Endothelial cell of umbilical vein (primary cell): ENCODE measurements at regions not wholly inside any gene's neighbourhood (a gene's known extent, or its start where the extent isn't known, plus 50 kb on each side); places are given as distances from the start of the nearest gene placed in this dataset.

Source experiments
- BruUV-seq: library from RNA; stranded (reverse); fragments of 400-500 nt; replicated peaks from 2 replicates; lab custom pipeline; 2021; lab: Mats Ljungman, UMichigan
- CTCF ChIA-PET: fragments of 300-600, 350-600 bp; sonication (Branson Sonifier 250); formaldehyde crosslinking; loops from one replicate; lab custom pipeline; 2021; ENCODE audit warnings: antibody characterized with exemption, inconsistent platforms; lab: Charles Lee
- POLR2A ChIA-PET: fragments of 300-600, 350-600 bp; sonication (Branson Sonifier 250); formaldehyde crosslinking; loops from one replicate; lab custom pipeline; 2021; ENCODE audit warnings: antibody characterized with exemption, inconsistent platforms; lab: Charles Lee
- DNase-seq: peaks from one replicate; pipeline ENCODE4 v3.0.0-alpha.2; 2011; ENCODE audit warnings: low read depth, low spot score
- FAIRE-seq: peaks from 2 replicates; lab custom pipeline; 2011; peaks lifted over from hg19 to GRCh38; lab: Jason Lieb, UNC
- H2AFZ ChIP-seq: 2 replicates; pipeline ENCODE4 v1.6.0; 2012; ENCODE audit warnings: low read depth, low read length, control low read depth, inconsistent platforms
- H3K27ac ChIP-seq: 2 replicates; pipeline ENCODE4 v1.5.1; 2011; ENCODE audit warnings: low read depth, mild to moderate bottlenecking, control low read depth, low read length, moderate library complexity; ENCODE audit not compliant: insufficient read depth
- H3K27me3 ChIP-seq, 2 experiments: 2 replicates each; pipeline versions ENCODE4 v1.6.0 to v1.6.1; 2011; ENCODE audit warnings: low read length in 2 of 2, mixed read lengths in 1 of 2; ENCODE audit not compliant: control insufficient read depth in 2 of 2, insufficient read depth in 2 of 2
- H3K36me3 ChIP-seq, 2 experiments: 2 replicates in 1 of 2; 3 replicates in 1 of 2; pipeline ENCODE4 v1.5.1; 2011; ENCODE audit warnings: low read length in 2 of 2, mild to moderate bottlenecking in 1 of 2, moderate library complexity in 1 of 2; ENCODE audit not compliant: control insufficient read depth in 2 of 2, insufficient read depth in 2 of 2; ENCODE audit errors: extremely low read depth in 1 of 2
- H3K4me1 ChIP-seq: 3 replicates; pipeline ENCODE4 v1.5.1; 2011; ENCODE audit warnings: mild to moderate bottlenecking, low read length; ENCODE audit not compliant: control insufficient read depth, insufficient read depth; ENCODE audit errors: extremely low read depth
- H3K4me2 ChIP-seq: 2 replicates; pipeline ENCODE4 v1.6.1; 2011; ENCODE audit warnings: low read length, control low read depth, mixed read lengths; ENCODE audit not compliant: insufficient read depth
- H3K4me3 ChIP-seq, 3 experiments: fragments of 200-600 bp in 1 of 3; sonication (generic), shearing (Covaris generic) in 1 of 3; replicated peaks in 1 of 3; 2 replicates each; pipeline ENCODE4 v1.5.1; 2011 to 2016; ENCODE audit warnings: control low read depth in 3 of 3, low read length in 3 of 3, mild to moderate bottlenecking in 2 of 3, inconsistent platforms in 1 of 3, low read depth in 1 of 3, moderate library complexity in 1 of 3; ENCODE audit not compliant: insufficient read depth in 1 of 3
- H3K79me2 ChIP-seq: 2 replicates; pipeline ENCODE4 v1.6.0; 2012; ENCODE audit warnings: low read length, inconsistent platforms; ENCODE audit not compliant: control insufficient read depth, insufficient read depth
- H3K9ac ChIP-seq: replicated peaks from 2 replicates; pipeline ENCODE3; 2011; ENCODE audit warnings: low read length, control low read depth; ENCODE audit not compliant: insufficient read depth; ENCODE audit errors: extremely low read depth
- H3K9me1 ChIP-seq: replicated peaks from 3 replicates; pipeline ENCODE4 v1.6.0; 2011; ENCODE audit warnings: mild to moderate bottlenecking, low read length; ENCODE audit not compliant: control insufficient read depth, insufficient read depth; ENCODE audit errors: extremely low read depth
- H3K9me3 ChIP-seq: replicated peaks from 2 replicates; pipeline ENCODE4 v1.5.1; 2012; ENCODE audit warnings: low read length, inconsistent platforms; ENCODE audit not compliant: control insufficient read depth, insufficient read depth
- H4K20me1 ChIP-seq: replicated peaks from 2 replicates; pipeline ENCODE3; 2011; ENCODE audit warnings: mild to moderate bottlenecking, low read length; ENCODE audit not compliant: control insufficient read depth, insufficient read depth; ENCODE audit errors: extremely low read depth
- CTCF ChIP-seq, 2 donors: IDR thresholded peaks; 1 replicate in 1 of 2; 2 replicates in 1 of 2; pipeline ENCODE4 v1.5.1; 2011; ENCODE audit warnings: low read length in 2 of 2, mild to moderate bottlenecking in 2 of 2, moderate library complexity in 2 of 2, control low read depth in 1 of 2, inconsistent platforms in 1 of 2, low read depth in 1 of 2; ENCODE audit not compliant: insufficient read depth in 1 of 2; ENCODE audit errors: extremely low read depth in 1 of 2
- EZH2 ChIP-seq: IDR thresholded peaks from 2 replicates; pipeline ENCODE4 v1.6.1; 2012; ENCODE audit warnings: borderline replicate concordance, low read depth, mild to moderate bottlenecking, moderate library complexity, low read length, inconsistent platforms; ENCODE audit not compliant: severe bottlenecking
- FOS ChIP-seq: IDR thresholded peaks from 2 replicates; pipeline ENCODE4 v1.6.1; 2011; ENCODE audit warnings: mild to moderate bottlenecking, low read length, moderate library complexity, borderline replicate concordance; ENCODE audit not compliant: insufficient read depth
- GATA2 ChIP-seq: IDR thresholded peaks from 2 replicates; pipeline ENCODE4 v1.7.0; 2011; ENCODE audit warnings: low read depth, mild to moderate bottlenecking, moderate library complexity, mixed read lengths, low read length; ENCODE audit not compliant: insufficient read length, insufficient read depth
- JUN ChIP-seq: IDR thresholded peaks from 2 replicates; pipeline ENCODE4 v1.6.1; 2011; ENCODE audit warnings: borderline replicate concordance, low read depth; ENCODE audit not compliant: insufficient read length, insufficient read depth
- MAX ChIP-seq: IDR thresholded peaks from 2 replicates; pipeline ENCODE4 v1.6.1; 2011; ENCODE audit not compliant: insufficient read depth, insufficient read length
- MYC ChIP-seq: IDR thresholded peaks from one replicate; pipeline ENCODE4 v1.6.1; 2011; ENCODE audit warnings: mild to moderate bottlenecking, low read depth, low read length
- POLR2A ChIP-seq: IDR thresholded peaks from 2 replicates; pipeline ENCODE4 v1.6.1; 2012; ENCODE audit warnings: low read depth, mild to moderate bottlenecking, control low read depth, low read length
- POLR2AphosphoS5 ChIP-seq: IDR thresholded peaks from 2 replicates; pipeline ENCODE4 v1.6.1; 2012; ENCODE audit warnings: low read depth, mild to moderate bottlenecking, control low read depth, low read length, moderate library complexity; ENCODE audit not compliant: insufficient read depth
- dilution Hi-C: fragments of 300-500 bp; cut with MboI; formaldehyde crosslinking; loops from one replicate; pipeline ENCODE4 v1.15.0; 2019; ENCODE audit warnings: low sequenced_read_pairs; ENCODE audit not compliant: extremely low pct_ligation_motif_present
- intact Hi-C: fragments of 100-400 bp; cut with micrococcal nuclease; formaldehyde crosslinking; loops from one replicate; pipeline ENCODE4 v1.10.0; 2022

- Histone ChIP-seq H3K4me3 (no peak overlapping the region), H3K36me3 (no peaks in the 10 kb centered on the region), H3K27ac (no peak overlapping the region), H3K9ac (no peak overlapping the region), H2AFZ (no peak overlapping the region), H3K4me1 (no peaks in the 10 kb centered on the region), H3K27me3 (no peaks in the 10 kb centered on the region), H3K9me1 (no peaks in the 10 kb centered on the region), H3K4me2 (no peak overlapping the region), H3K79me2 (no peaks in the 10 kb centered on the region), H3K9me3 (no peaks in the 10 kb centered on the region), H4K20me1 (no peaks in the 10 kb centered on the region)
- no peak for FAIRE-seq
- no peak for TF ChIP-seq EZH2
- TF ChIP-seq CTCF (IDR thresholded peaks at IDR 0.05; ENCODE audit: extremely low read depth in 1 of 2, insufficient read depth in 1 of 2, low read depth in 1 of 2, low read length in 2 of 2): no peak
- no peak for TF ChIP-seq FOS
- TF ChIP-seq MAX: no peak
- TF ChIP-seq GATA2: no peak
- TF ChIP-seq POLR2AphosphoS5: no peak
- no peak for TF ChIP-seq MYC
- no peak for TF ChIP-seq POLR2A
- no peak for TF ChIP-seq JUN
- BruUV-seq: no TSS peak
- POLR2A ChIA-PET: no interaction called here
- DNase-seq: no peak
- dilution Hi-C loops: no loop called here
- CTCF ChIA-PET: no interaction called here
- intact Hi-C loops: no loop called here
Observed at GRCh38 chr11:56876621-56877275, 112.0 kb upstream of the OR5AK2 start.
